SK-N-SH (cell line): ENCODE measurements at regions not wholly inside any gene's neighbourhood (a gene's known extent, or its start where the extent isn't known, plus 50 kb on each side); places are given as distances from the start of the nearest gene placed in this dataset.

Experiments used
- FOSL2 ChIP-seq: IDR thresholded peaks from 2 replicates; pipeline ENCODE4 v1.4.0; 2012; ENCODE audit warnings: low read depth, mild to moderate bottlenecking, moderate library complexity, borderline replicate concordance
- MEF2A ChIP-seq: IDR thresholded peaks from 2 replicates; pipeline ENCODE4 v1.4.0; 2012; ENCODE audit warnings: low read depth, borderline replicate concordance
- NRF1 ChIP-seq: IDR thresholded peaks from 2 replicates; pipeline ENCODE4 v1.6.1; 2012; ENCODE audit warnings: low read depth, mild to moderate bottlenecking, low read length
- RXRA ChIP-seq: IDR thresholded peaks from 2 replicates; pipeline ENCODE4 v1.4.0; 2012; ENCODE audit warnings: low read depth, mild to moderate bottlenecking, borderline replicate concordance
- TF ChIP-seq, protein P1 (sequence below): fragments of 200-600 bp; sonication (generic); IDR thresholded peaks from 2 replicates; pipeline ENCODE4 v1.6.1; 2017; ENCODE audit warnings: antibody characterized with exemption, mild to moderate bottlenecking, moderate library complexity
- TF ChIP-seq, protein P2 (sequence below): IDR thresholded peaks from 2 replicates; pipeline ENCODE4 v1.4.0; 2012; ENCODE audit warnings: low read depth, borderline replicate concordance

DNA sequence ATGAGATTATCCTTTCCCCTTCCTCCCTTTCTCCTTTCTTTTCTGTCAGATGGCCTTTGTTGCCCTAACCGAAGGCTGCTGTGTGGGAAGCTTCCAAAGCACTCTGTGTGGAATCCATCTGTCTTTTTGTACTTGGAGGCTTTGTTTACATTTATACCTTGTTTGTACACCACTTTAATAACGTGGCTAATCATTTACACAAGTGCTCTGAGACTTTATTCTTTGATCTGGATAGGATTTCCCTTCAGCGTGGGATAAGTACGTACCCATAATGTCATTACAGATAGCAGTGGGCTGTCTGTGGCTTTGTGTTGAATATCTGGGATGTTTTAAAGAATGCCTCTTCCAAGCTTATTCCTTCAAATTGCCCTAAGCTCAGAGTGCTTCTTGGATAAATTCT is 684.7 kb upstream of the SLITRK5 start:
- TF ChIP-seq, protein P1, sequence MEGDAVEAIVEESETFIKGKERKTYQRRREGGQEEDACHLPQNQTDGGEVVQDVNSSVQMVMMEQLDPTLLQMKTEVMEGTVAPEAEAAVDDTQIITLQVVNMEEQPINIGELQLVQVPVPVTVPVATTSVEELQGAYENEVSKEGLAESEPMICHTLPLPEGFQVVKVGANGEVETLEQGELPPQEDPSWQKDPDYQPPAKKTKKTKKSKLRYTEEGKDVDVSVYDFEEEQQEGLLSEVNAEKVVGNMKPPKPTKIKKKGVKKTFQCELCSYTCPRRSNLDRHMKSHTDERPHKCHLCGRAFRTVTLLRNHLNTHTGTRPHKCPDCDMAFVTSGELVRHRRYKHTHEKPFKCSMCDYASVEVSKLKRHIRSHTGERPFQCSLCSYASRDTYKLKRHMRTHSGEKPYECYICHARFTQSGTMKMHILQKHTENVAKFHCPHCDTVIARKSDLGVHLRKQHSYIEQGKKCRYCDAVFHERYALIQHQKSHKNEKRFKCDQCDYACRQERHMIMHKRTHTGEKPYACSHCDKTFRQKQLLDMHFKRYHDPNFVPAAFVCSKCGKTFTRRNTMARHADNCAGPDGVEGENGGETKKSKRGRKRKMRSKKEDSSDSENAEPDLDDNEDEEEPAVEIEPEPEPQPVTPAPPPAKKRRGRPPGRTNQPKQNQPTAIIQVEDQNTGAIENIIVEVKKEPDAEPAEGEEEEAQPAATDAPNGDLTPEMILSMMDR: no peak
- TF ChIP-seq, protein P2, sequence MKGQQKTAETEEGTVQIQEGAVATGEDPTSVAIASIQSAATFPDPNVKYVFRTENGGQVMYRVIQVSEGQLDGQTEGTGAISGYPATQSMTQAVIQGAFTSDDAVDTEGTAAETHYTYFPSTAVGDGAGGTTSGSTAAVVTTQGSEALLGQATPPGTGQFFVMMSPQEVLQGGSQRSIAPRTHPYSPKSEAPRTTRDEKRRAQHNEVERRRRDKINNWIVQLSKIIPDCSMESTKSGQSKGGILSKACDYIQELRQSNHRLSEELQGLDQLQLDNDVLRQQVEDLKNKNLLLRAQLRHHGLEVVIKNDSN: no peak
- TF ChIP-seq MEF2A (no peak), NRF1 (no peak), FOSL2 (no peak), RXRA (no peak)
